Activated CD4-positive, alpha-beta T cell treated with anti-CD3 and anti-CD28 coated beads, Interleukin-2, amount 50 U/mL, for 48 hours (primary cell): ENCODE measurements at regions not wholly inside any gene's neighbourhood (a gene's known extent, or its start where the extent isn't known, plus 50 kb on each side); places are given as distances from the start of the nearest gene placed in this dataset.
A peak's percentile ranks its signal among the peaks of the same experiment; 100 is the strongest.

Experiments used
- DNase-seq, 2 experiments: peaks; one replicate each; pipeline ENCODE4 v3.0.0-alpha.2; 2020

DNA sequence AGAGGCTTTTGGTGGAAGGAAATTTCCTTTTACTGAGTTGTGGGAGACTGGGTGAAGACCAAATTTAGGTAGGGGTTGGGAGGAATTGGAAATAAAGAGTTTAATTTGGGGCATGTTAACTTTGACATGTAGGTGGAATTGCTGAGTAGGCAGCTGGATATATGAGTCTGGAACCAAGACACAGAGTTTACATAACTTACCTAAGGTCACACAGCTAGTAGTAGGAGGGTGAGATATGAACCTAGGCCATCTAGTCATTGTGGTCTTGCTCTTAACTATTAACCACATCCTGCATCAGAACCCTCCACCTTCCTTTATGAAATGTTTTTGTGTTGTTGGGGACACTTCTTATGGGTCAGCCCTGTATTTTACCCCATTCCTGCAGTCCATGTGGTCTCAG is 113.1 kb downstream of the ICOS start:
- no peak for DNase-seq

DNA sequence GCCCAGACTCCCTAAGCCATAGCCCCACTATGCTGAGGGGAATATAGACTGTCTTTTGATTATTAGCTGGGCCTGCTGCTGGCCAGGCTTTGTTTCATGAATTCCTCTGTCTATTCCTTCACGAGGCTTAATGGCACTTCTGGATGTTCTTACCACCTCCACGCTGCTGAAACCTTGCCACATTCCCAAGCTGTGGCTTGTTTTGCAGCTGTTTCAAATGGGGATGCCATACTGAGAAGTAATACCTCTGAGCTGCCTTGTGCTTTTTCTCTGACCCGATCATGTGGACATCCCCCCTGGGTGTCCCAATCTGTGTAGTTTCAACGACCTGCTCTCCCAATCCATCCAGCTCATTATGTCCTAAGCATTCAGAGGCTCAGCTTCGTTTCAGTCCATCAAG is 114.1 kb downstream of the ICOS start:
- DNase-seq: no peak

DNA sequence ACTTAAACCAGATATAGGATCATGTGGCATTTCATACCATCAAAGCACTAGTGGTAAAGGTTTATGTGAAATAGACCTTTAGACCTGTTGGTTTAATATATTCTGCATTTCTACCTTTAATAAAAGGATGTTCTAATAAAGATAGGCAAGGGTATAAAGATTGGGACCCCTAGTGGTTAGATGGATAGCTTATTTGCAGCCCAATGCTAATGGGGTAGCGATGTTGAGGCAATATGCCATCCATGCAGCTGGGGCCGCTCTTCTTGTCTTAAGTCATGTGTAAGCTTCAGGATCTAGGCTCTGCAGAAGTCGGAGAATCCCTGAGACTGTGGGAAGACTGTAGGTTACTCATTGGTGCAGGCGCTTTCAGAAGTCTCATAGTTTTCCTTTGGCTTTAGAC is 114.9 kb downstream of the ICOS start:
- no peak for DNase-seq

DNA sequence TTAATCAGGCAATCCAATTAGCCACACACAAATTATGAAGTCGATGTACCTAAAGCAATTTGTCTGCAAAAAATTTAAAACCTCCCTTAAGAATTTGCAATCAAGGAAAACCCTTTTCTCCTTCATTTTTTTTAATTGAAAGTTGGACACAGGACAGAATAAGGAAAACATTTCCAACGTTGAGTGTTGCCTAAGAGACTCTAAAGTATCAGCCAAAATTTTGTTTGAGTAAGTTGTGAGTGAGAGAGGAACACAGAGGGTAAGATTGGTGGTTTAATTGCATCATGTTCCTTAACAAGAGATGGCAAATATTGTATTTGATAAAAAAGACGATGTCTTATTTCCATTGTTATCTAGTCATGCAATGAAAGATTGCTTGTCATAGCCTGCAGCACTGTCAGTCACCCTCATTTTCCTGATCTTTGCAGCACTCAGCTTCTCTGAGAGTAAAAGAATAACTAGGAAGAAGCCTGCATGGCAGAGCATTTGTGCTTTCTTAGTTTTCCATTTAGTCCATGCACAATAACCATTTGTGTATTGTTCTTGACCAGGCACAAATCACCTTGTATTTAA is 115.5 kb downstream of the ICOS start:
- no peak for DNase-seq

DNA sequence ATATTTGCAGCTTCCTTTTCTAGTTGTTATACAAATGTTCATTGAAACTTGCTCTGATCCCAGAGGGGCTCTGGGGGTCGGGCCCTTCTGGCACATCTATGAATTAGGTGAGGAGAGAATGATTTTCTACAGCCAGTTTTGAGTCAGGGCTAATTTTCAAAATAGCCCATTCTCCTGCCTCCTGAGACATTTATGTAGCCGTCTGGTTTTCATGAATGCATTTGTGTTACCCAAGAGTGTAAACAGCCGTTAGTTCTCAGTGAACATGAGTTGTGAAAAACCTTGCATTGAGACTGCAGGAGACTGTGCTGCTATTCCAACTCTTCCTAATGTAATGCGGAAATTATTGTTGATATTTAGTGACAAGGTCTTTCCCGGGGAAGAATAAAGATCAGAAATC is 122.5 kb downstream of the ICOS start:
- no peak for DNase-seq

DNA sequence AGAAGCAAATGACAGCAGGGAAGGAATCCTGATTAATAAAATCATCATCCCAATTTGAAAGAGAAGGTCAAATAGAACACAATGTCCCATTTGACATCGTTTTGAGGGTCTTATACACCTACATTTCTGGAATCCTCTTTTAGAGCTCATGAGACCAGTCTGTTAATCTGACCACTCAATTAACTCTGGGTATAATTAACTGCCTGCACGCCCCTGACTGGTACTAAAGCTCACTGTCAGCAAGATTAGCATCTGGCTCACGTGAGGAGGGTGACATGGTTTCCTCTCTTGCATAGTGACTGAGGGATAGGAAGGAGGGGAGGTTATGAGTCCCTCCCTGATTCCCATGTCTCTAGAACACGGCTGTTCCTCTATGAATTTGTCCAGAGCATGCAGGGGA is 124.3 kb downstream of the ICOS start:
- DNase-seq: no peak

DNA sequence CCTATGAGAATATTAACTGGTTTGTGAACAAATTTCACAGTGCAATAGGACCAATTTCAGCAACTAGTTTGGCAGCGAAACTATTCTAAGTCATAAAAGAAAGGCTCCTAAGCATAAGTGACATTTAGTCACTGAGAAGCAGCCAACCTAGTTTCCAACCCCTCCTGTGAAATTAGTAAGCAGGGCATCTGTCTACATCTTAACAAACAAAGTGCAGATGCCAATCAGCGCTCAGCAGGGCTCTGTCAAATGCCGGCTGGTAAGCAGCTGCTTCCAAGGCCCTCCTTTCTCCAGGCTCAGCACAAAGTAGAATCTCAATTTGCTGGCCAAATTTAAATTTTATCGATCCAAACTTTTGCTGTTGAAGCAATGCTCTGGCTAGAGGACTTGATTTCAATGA is 124.7 kb downstream of the ICOS start:
- no peak for DNase-seq

DNA sequence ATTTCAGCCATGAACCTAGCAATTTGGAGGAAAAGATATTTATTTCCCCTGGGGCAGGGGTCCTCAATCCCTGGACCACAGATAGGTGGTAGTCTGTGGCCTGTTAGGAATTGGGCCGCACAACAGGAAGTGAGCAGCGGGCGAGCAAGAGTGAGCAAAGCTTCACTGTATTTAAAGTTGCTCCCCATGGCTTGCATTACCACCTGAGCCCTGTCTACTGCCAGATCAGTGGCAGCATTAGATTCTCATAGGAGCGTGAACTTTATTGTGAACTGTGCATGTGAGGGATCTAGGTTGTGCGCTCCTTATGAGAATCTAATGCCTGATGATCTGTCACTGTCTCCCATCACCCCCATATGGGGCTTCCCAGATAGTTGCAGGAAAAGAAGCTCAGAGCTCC is 127.6 kb downstream of the ICOS start:
- no peak for DNase-seq

DNA sequence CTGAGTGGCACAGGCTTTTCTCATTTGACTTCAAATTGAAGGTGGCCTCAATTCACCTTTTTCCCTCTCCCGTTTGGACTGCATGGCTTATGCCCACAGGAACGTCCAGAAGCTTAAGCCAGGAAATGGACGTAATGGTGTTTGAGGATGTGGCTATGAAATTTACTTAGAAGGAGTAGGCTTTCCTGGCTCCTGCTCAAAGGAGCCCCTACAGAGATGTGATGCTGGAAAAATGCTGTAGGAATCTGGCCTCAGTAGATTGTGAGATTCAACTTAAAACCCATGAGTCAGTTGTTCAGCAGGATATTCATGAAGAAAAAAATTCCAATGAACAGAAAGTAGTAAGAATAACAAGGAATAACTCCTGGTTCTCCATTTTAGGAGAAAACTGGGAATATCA is 129.0 kb downstream of the ICOS start:
- DNase-seq: no peak

DNA sequence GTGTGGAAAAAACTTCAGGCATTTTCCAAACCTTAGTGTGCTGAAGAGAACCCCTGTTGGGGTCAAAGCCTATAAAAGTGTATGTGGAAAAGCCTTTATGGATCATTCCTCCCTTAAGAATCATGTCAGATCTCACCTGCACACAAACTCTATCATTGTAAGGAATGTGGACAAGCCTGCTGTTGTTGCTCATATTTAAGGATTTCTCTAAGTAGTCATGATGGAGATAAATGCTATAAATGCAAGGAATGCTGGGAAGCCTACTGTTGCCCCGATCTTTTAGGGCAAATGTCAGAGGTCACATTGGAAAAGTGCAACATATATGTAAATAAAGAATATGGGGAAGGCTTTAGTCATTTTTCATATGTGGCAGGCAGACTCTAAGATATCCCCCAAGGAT is 129.5 kb downstream of the ICOS start:
- no peak for DNase-seq

DNA sequence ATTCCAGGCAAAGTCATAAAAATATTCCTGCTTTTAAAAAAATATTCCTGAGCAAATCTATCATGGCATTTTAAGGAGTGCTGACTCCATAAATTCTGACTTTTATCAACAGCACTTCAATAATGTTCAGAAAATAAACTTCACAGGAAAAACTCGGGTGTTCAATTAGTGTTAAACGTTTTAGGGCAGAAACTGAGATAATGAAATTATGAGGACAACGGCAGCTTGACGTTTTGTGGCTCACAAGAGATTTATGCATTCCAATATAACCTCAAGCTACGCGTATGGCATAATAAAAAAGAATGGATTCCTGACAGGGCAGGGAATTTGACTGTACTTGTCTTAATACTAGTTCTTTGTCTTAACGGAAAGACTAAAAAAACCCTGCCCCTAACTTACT is 133.2 kb downstream of the ICOS start:
- no peak for DNase-seq

DNA sequence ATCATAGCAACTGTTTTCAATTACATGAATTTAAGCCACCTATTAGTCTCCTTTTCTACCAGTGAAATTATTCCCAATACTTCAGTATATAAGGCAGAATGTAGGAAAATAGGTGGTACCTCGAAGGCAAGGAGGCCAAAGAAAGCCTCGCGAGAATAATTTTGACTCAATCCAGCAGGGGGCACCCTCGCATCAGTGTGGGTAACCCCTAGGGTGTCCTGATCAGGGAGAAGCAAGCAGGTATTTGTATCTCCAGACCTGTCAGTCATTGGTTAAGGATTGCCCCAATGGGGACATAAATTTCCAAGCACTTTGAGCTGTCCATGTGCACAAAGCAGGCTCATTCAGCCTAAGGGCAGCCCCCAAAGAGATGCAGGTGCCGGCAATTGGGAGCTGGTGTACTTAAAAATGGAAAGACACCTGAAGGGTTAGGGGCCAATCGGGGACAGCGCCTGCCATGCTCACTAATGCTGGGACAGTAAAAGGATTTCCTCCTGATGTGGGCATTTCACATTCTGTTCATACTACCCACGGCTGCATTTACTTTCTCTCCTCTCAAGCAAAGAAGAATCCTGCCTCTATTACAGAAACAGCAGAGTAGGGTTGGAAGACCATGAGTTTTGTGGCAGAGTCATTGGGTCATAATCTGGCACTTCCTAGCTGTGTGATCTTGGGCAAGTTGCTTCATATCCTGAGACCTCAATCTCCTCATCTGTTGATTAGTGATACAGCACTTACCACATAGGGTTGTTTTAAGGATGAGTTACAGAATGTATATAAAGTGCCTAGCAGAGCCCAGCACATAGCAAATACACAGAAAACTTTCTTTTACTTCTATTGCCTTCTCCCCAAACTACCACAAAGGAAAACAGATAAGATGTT is 136.1 kb downstream of the ICOS start:
- DNase-seq: peak; percentile 84 to 89

DNA sequence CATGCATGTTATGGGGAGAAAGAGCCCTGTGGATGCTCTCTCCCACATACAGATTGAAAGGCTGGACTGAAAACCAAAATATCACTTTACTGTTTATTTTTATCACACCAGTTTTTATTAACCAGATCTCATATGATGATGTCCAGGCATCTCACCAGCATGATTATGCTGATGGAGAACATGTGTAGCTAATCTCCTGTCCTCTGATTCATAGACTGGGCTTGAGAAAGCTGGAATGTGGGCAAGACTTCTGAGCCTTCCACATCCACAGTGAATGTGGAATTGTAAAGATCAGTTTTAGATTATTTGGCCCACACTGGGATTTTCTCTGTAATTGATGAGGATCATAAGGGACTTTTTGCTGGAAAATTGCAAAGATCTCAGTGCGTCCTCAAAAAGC is 137.9 kb downstream of the ICOS start:
- DNase-seq: no peak

DNA sequence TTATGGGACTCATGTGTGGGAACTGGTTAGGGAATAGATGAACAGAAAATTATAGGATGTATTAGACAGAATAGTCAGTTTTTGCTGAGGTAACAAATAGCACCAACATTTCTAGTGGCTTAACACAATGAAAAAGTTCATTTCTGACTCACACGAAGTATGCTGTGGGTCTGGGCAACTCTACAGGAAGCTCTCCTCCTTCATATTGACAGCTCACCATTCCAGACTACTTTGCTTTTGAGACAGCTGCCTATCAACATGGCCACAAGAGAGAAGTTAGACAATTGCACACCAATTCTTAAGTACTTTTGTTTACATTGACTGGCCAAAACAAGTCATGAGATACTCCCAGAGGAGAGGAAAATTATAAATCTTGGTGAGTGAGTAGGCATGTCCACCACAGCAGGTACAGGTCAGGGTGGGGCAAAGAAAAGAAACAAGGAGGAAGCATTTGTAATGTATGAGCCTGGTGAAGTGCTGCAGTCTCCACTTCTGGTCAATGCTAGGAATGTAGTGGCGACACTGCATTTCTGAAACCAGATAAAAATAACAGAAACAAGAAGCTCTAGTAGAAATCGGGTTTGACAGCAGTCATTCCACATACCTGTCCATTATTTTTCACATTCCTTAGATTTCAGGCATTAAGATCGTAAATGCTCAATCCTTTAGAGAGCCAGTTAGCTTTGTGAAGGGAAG is 141.6 kb downstream of the ICOS start:
- DNase-seq: no peak

DNA sequence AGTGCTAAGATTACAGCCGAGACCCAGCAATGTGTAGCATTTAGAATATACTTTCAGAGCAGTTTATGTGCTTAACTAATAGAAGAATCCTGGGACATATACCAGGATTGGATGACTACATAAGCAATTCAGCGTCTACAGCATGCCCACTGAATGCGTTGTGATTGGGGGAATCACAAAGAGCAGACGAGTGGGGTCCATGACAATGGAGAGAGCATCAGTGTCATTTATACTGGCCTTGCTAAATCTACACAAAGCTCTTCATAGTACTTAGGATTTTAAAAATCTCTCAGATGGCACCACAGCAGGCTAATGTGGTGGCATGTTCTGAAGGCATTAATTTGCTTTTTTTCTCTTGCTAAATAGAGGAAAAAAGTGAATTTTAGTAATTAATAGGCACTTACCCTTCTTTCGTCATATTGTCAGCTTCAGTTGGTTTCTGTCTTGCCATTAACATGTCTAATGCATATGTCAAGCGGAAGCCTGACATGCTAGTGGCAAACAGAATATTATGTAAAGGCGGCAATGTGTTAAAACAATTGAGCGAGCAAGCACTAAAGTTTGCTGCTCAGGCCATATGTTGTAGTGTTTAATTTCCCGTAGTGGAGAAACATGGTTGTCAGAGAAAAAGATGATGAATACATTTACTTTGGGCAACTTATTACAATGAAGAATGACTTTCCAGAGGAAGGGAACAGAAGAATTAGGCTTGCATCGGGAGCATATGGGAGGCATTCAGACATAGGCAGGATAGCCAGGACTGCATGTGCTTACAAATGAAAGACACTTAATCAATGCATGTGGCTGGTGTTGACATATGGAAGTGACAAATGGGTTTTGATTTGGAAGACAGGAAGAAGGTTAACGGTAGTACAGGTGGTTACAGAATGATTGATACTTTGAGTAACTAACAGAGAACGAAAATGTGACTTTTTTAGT is 145.2 kb downstream of the ICOS start:
- no peak for DNase-seq

DNA sequence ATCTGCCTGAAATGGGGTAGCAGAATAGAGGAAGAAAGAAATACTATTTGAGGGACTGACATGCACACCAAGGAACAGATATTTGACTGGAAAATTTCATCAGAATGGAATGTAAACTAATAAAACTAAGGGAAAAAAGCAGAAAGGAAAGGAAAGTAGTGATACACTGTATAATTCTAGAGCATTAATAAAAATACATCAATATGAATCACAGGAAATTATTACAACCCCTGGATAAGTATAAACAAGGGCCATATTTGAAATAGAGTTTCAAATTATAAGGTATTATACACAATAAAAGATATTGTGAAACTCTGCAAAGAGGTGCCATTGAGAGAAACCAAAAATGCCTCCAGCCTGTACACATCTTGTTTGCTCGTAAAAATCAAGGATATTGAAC is 149.6 kb downstream of the ICOS start:
- no peak for DNase-seq

DNA sequence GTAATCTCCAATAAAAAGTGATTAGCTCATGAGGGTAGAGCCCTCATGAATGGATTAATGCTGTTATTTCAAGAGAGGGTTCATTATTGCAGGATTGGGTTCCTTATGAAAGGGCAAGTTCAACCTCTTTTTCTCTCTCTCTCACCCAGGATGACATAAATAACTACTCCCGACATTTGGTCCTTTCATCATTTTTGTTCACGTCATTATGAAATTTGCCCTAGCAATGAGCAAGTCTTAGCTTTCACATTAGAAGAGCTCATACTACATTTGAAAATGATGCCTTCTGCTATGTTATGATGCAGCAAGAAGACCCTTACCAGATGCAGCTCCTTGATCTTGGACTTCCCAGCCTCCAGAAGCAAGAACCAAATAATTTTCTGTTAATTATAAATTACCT is 152.5 kb downstream of the ICOS start:
- no peak for DNase-seq

DNA sequence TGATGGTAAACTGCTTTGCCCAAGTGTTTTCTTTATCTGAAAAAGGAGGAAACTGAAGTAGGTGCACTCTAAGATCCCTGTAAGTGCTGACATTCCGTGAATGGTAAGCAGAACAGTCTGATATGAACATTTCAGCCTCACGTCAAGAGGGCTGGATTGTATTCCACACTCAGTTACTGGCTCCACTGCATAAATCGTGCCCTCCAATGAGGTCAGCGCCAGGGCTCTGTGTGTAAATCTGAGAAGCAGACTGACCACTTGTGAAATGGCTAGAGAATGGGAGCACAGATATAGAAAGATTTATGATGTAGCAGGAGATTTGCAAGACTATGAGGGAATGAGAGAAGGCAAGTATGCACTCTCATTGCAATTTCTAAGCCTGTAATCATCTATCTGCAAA is 153.0 kb downstream of the ICOS start:
- DNase-seq: no peak

DNA sequence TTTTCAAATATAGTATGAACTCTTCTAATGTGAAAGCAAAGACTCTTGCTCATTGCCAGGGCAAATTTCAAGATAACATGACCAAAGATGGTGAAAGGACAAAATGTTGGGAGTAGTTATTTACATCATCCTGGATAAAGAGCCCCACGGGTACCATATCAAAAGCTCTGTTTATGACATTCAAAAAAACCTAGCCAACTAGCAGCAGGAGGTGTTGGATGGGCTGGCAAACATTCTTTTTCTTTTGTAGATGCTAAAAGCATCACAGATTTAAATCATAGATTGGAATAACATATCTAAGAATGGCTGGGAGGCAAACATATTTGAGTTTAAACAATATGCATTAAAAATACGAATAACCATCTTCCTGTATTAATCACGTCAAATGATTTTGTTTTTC is 153.5 kb downstream of the ICOS start:
- no peak for DNase-seq

DNA sequence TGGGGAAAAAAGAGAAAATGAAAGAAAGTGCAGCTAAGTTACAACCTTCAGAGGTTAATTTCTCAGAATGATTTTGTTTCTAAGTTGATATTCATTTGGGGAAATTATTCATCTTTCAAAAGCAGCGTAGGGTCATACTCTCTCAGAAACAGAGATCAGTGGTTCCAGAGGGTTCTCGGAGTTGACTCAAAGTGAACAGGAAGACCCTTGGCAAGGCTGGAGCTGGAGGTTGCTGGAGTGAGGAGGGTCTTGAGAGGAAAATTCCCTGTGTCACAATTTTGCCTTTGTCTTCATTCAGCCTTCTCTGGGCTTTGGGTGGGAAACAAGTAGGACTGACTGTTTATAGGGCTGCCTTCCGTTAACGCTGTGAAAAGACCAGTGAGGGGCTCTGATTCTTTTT is 168.2 kb downstream of the ICOS start:
- peak in 1 of 2 experiments; percentile 30 for DNase-seq

DNA sequence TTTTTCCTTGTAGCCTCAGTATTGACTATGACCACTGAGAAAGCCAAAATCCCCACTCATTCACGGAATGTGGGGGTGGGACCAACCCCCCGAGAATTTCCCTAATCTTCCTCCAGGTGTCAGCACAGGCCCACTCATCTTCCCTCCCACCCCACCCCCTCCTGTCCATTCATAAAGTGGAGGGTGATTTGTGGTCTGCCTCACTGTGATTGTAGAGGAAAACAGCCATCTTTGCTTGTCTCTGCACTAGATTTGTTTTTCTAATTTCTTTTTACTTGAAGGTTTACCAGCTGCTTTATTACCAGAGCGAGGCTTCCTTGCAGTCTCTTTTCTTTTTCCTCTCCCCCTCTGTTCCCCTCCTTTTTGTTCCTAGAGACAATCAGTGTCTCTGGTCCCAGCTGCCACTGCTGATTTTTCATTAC is 171.8 kb downstream of the ICOS start:
- DNase-seq: peak; percentile 55 to 67

DNA sequence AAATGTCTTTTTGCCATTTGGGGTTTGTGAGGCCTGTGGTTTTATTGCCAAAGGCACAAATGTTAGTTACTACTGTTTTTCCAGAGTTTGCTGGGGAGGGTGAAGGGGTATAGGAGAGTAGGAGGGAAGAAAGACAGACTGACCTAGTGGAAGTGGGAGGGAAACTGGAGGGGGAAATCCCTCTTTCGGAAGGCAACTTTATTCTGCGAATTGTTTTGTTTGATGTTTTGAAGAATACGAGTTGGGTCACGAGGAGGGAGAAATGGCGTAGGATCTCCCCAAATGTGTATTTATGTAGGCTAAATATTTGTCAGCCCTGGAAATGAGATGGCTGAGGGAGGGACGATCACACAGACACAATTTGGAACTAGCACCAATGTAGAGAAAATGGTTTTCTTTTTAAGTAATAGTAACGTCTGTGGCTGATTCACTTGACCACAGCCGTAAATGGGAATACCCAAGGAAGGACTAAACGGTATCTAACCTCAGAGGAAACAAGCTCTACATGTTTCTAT is 172.3 kb downstream of the ICOS start:
- DNase-seq: peak; percentile 41 to 58

DNA sequence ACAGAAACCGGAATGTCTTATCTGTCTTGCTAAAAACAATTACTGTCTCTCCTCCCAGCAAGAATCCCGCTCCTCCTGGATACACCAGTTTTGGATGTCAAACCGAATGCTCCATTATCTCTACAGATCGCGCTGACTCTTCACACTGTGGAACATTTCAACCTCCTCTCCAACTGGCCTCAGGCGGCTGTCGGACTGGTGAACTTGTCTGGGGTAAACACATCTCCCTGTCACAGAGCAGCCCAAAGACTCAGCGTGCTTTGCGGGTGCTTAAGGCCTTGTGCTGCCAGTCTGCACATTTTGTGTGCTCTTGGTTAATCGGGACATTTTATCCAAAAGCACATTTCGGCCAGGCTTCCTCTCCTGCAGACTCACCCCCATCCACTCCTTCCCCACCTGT is 173.1 kb downstream of the ICOS start:
- peak in 1 of 2 experiments; percentile 31 for DNase-seq
